ENCODE measurements at regions not wholly inside any gene's neighbourhood (a gene's known extent, or its start where the extent isn't known, plus 50 kb on each side); places are given as distances from the start of the nearest gene placed in this dataset.

GRCh38 chr14:48751293-48751692 lies 834.9 kb downstream of the RPS29 start:
- H3K9ac ChIP-seq (ENCODE audit: low read length): no peak overlapping the region
- no peak overlapping the region for H3K27ac ChIP-seq (ENCODE audit: low read length in 2 of 2)
- H4K20me1 ChIP-seq (ENCODE audit: control insufficient read depth, insufficient read depth, low read length, poor library complexity, severe bottlenecking): no peaks in the 10 kb centered on the region
- H3K4me3 Mint-ChIP-seq: no peak overlapping the region
- no peak overlapping the region for H3K4me2 ChIP-seq (replicated peaks; ENCODE audit: low read depth, low read length, poor library complexity, severe bottlenecking)
- no peak overlapping the region for H2AFZ ChIP-seq (ENCODE audit: insufficient read depth, low read depth, low read length, poor library complexity, severe bottlenecking)
- no peak overlapping the region for H3K27ac Mint-ChIP-seq
- TF ChIP-seq CTCF (IDR thresholded peaks at IDR 0.05): no peak
- TF ChIP-seq EZH2 (IDR thresholded peaks at IDR 0.05; ENCODE audit: borderline replicate concordance, insufficient read depth, low read depth, low read length, poor library complexity, severe bottlenecking): no peak
- DNase-seq (no peak), ATAC-seq (ENCODE audit: low read depth) (no peak)
- intact Hi-C loops (cut with micrococcal nuclease): no loop called here
- POLR2A ChIA-PET: no interaction called here
- H3K27me3 ChIP-seq (replicated peaks in 1 of 4; ENCODE audit: control extremely low read depth in 1 of 4, control insufficient read depth in 3 of 4, insufficient read depth in 4 of 4, low read length in 3 of 4): no peaks in the 10 kb centered on the region
- CTCF ChIA-PET: no interaction called here
- no peaks in the 10 kb centered on the region for H3K36me3 ChIP-seq (replicated peaks in 1 of 2; ENCODE audit: control extremely low read depth in 1 of 2, control insufficient read depth in 1 of 2, extremely low read depth in 1 of 2, insufficient read depth in 2 of 2, low read length in 1 of 2)
- H3K27me3 Mint-ChIP-seq: no peaks in the 10 kb centered on the region
- H3K9me3 Mint-ChIP-seq (ENCODE audit: insufficient read depth): no peaks in the 10 kb centered on the region
- H3K4me1 ChIP-seq (ENCODE audit: control insufficient read depth in 2 of 2, insufficient read depth in 2 of 2, low read length in 2 of 2): no peaks in the 10 kb centered on the region
- H3K79me2 ChIP-seq (ENCODE audit: control insufficient read depth, insufficient read depth, low read length): no peaks in the 10 kb centered on the region
- no peak overlapping the region for H3K4me3 ChIP-seq (ENCODE audit: control extremely low read depth in 1 of 5, extremely low read depth in 1 of 5, insufficient read depth in 1 of 5, low read depth in 2 of 5, low read length in 4 of 5)
- no peaks in the 10 kb centered on the region for H3K9me3 ChIP-seq (ENCODE audit: control extremely low read depth in 1 of 3, control insufficient read depth in 2 of 3, insufficient read depth in 1 of 3, low read length in 2 of 3)
- no peaks in the 10 kb centered on the region for H3K4me1 Mint-ChIP-seq

- H3K4me1 Mint-ChIP-seq: no peaks in the 10 kb centered on the region
- WGBS (ENCODE audit: insufficient coverage): no CpG with 5 or more reads among the region's 2 CpGs
- H3K9me3 Mint-ChIP-seq (ENCODE audit: insufficient read depth): no peaks in the 10 kb centered on the region
- Histone ChIP-seq H3K9ac (ENCODE audit: low read length) (no peak overlapping the region), H3K4me1 (ENCODE audit: control insufficient read depth in 2 of 2, insufficient read depth in 2 of 2, low read length in 2 of 2) (no peaks in the 10 kb centered on the region), H3K27me3 (replicated peaks in 1 of 4; ENCODE audit: control extremely low read depth in 1 of 4, control insufficient read depth in 3 of 4, insufficient read depth in 4 of 4, low read length in 3 of 4) (no peaks in the 10 kb centered on the region), H3K27ac (ENCODE audit: low read length in 2 of 2) (no peak overlapping the region), H3K36me3 (replicated peaks in 1 of 2; ENCODE audit: control extremely low read depth in 1 of 2, control insufficient read depth in 1 of 2, extremely low read depth in 1 of 2, insufficient read depth in 2 of 2, low read length in 1 of 2) (no peaks in the 10 kb centered on the region), H2AFZ (ENCODE audit: insufficient read depth, low read depth, low read length, poor library complexity, severe bottlenecking) (no peak overlapping the region), H3K4me2 (replicated peaks; ENCODE audit: low read depth, low read length, poor library complexity, severe bottlenecking) (no peak overlapping the region), H3K9me3 (ENCODE audit: control extremely low read depth in 1 of 3, control insufficient read depth in 2 of 3, insufficient read depth in 1 of 3, low read length in 2 of 3) (no peaks in the 10 kb centered on the region), H3K4me3 (ENCODE audit: control extremely low read depth in 1 of 5, extremely low read depth in 1 of 5, insufficient read depth in 1 of 5, low read depth in 2 of 5, low read length in 4 of 5) (no peak overlapping the region), H4K20me1 (ENCODE audit: control insufficient read depth, insufficient read depth, low read length, poor library complexity, severe bottlenecking) (no peaks in the 10 kb centered on the region), H3K79me2 (ENCODE audit: control insufficient read depth, insufficient read depth, low read length) (no peaks in the 10 kb centered on the region)
- ChIA-PET CTCF (no interaction called here), POLR2A (no interaction called here)
- no peak overlapping the region for H3K4me3 Mint-ChIP-seq
- H3K27ac Mint-ChIP-seq: no peak overlapping the region
- H3K27me3 Mint-ChIP-seq: no peaks in the 10 kb centered on the region
- no peak for TF ChIP-seq CTCF (IDR thresholded peaks at IDR 0.05)
- no peak for TF ChIP-seq EZH2 (IDR thresholded peaks at IDR 0.05; ENCODE audit: borderline replicate concordance, insufficient read depth, low read depth, low read length, poor library complexity, severe bottlenecking)
- intact Hi-C loops (cut with micrococcal nuclease): no loop called here
- DNase-seq: no peak
- no peak for ATAC-seq (ENCODE audit: low read depth)
Measured at GRCh38 chr14:48748151-48748675, 838.0 kb downstream of the RPS29 start.
